HFFc6 (cell line): ENCODE measurements at regions not wholly inside any gene's neighbourhood (a gene's known extent, or its start where the extent isn't known, plus 50 kb on each side); places are given as distances from the start of the nearest gene placed in this dataset.

Experiments
- DNase-seq: peaks from one replicate; pipeline ENCODE4 v3.0.0-alpha.2; 2018
- H3K27ac Mint-ChIP-seq: 2 replicates; pipeline ENCODE4 v1.8.0; 2020; ENCODE audit warnings: mild to moderate bottlenecking, mixed read lengths
- H3K27me3 Mint-ChIP-seq: 2 replicates; pipeline ENCODE4 v1.8.0; 2021; ENCODE audit warnings: mild to moderate bottlenecking, moderate library complexity, mixed read lengths; ENCODE audit not compliant: insufficient read depth
- H3K36me3 Mint-ChIP-seq: 2 replicates; pipeline ENCODE4 v1.8.0; 2021; ENCODE audit warnings: low read depth, mixed read lengths
- H3K4me1 Mint-ChIP-seq: 2 replicates; pipeline ENCODE4 v1.8.0; 2020; ENCODE audit warnings: low read depth, mixed read lengths
- H3K4me3 Mint-ChIP-seq: 2 replicates; pipeline ENCODE4 v1.8.0; 2020; ENCODE audit warnings: mild to moderate bottlenecking, moderate library complexity, mixed read lengths
- H3K9me3 Mint-ChIP-seq: 2 replicates; pipeline ENCODE4 v1.8.0; 2020; ENCODE audit warnings: mild to moderate bottlenecking, mixed read lengths
- TF ChIP-seq, protein P1 (sequence below): fragments of 200-600 bp; sonication (generic); IDR thresholded peaks from 2 replicates; pipeline ENCODE4 v1.5.0; 2021; ENCODE audit warnings: antibody characterized with exemption, mild to moderate bottlenecking

DNA sequence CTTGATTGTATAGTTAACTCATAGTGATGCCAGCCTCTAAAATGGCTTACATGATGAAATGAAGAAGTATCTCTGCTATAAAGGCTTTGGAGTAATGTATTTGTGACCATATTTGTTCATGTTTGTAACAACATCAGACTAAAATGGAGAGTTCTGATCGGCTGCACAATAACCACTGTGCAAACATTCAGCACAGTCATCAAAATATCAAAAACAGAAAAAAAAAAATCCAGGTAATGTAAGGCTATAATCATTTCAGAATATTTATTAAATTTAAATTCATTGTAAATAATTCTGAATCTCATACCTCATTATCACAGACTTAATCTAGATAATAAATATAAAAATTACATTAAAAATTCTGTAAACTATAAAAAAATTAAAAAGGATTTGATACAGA, 1161.8 kb downstream of the MRPL39 start:
- TF ChIP-seq, protein P1, sequence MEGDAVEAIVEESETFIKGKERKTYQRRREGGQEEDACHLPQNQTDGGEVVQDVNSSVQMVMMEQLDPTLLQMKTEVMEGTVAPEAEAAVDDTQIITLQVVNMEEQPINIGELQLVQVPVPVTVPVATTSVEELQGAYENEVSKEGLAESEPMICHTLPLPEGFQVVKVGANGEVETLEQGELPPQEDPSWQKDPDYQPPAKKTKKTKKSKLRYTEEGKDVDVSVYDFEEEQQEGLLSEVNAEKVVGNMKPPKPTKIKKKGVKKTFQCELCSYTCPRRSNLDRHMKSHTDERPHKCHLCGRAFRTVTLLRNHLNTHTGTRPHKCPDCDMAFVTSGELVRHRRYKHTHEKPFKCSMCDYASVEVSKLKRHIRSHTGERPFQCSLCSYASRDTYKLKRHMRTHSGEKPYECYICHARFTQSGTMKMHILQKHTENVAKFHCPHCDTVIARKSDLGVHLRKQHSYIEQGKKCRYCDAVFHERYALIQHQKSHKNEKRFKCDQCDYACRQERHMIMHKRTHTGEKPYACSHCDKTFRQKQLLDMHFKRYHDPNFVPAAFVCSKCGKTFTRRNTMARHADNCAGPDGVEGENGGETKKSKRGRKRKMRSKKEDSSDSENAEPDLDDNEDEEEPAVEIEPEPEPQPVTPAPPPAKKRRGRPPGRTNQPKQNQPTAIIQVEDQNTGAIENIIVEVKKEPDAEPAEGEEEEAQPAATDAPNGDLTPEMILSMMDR = no peak
- no peaks in the 10 kb centered on the region for H3K27me3 Mint-ChIP-seq
- H3K9me3 Mint-ChIP-seq = peaks cover 58% of the 10 kb centered on the region
- H3K4me3 Mint-ChIP-seq = no peak overlapping the region
- no peaks in the 10 kb centered on the region for H3K4me1 Mint-ChIP-seq
- DNase-seq = no peak
- H3K27ac Mint-ChIP-seq = no peak overlapping the region
- H3K36me3 Mint-ChIP-seq = no peaks in the 10 kb centered on the region; the same call in 1 of the 2 replicates

- TF ChIP-seq, protein P1 = no peak
- Mint-ChIP-seq H3K9me3 (peaks cover 59% of the 10 kb centered on the region), H3K36me3 (no peaks in the 10 kb centered on the region; the same call in 1 of the 2 replicates), H3K4me3 (no peak overlapping the region), H3K27ac (no peak overlapping the region), H3K27me3 (no peaks in the 10 kb centered on the region), H3K4me1 (no peaks in the 10 kb centered on the region)
- no peak for DNase-seq
These were observed 1162.5 kb downstream of the MRPL39 start for GRCh38 chr21:24444736-24445135.

DNA sequence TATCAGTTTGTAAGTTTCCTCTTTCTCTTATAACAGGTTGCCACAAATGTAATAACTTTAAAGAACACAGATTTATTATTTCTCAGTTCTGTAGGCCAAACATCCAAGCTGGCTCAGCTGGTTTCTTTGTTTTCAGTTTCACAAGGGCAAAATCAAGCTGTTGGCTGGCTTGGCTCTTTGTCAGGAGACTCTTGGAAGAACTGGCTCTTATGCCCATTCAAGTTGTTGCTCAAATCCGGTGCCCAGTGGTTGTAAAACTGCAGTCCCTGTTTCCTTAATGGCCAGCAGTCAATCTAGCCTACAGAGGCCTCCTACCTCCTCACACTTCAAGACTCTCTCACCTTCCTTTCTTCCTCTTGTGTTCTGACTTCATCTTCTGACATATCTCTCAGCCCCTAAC, 1171.0 kb downstream of the MRPL39 start:
- Mint-ChIP-seq H3K27me3 (peaks cover 3% of the 10 kb centered on the region; the same call in 1 of the 2 replicates), H3K27ac (no peak overlapping the region), H3K9me3 (peaks cover 27% of the 10 kb centered on the region), H3K4me1 (no peaks in the 10 kb centered on the region), H3K36me3 (no peaks in the 10 kb centered on the region), H3K4me3 (no peak overlapping the region)
- DNase-seq = no peak
- TF ChIP-seq, protein P1 = no peak

DNA sequence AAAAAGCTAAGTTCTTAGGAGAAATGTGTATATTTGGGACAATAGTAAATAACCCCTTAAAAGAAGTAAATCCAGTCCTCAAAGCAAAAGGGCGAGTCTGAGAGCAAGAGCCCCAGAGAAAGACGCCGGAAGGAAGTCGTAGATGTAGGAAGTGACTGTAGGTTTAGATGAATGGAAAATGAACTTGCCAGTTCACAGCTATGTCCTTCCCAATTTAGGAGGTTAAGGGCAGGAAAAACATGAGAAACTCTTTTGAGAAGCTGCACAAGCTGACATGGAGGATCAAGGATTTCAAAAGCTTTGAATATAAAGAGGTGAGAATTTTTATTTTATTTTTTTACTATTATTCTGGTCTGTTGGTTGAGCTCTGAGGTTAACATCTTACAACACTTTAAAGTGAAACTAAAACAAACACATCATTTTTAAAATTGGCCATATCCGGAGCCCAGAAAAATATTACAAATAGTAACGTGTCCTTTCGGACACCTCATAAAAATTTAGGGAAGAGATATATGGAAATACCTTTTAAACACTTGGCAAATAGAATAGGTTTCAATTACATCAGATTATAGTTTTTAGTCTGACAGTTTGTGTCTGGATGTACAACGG, 1178.6 kb downstream of the MRPL39 start:
- no peak for DNase-seq
- Mint-ChIP-seq H3K27ac (no peak overlapping the region), H3K4me3 (no peak overlapping the region)

GRCh38 chr21:24424776-24425175, 1182.5 kb downstream of the MRPL39 start:
- H3K36me3 Mint-ChIP-seq = no peaks in the 10 kb centered on the region
- no peak for DNase-seq
- TF ChIP-seq, protein P1 = no peak
- peaks cover 52% of the 10 kb centered on the region for H3K9me3 Mint-ChIP-seq
- H3K27ac Mint-ChIP-seq = no peak overlapping the region
- H3K4me1 Mint-ChIP-seq = no peaks in the 10 kb centered on the region
- no peaks in the 10 kb centered on the region for H3K27me3 Mint-ChIP-seq
- H3K4me3 Mint-ChIP-seq = no peak overlapping the region

More for the DNA sequence above, 1178.6 kb downstream of the MRPL39 start:
- Mint-ChIP-seq H3K4me1 (no peaks in the 10 kb centered on the region), H3K36me3 (no peaks in the 10 kb centered on the region), H3K9me3 (peaks cover 24% of the 10 kb centered on the region), H3K27me3 (no peaks in the 10 kb centered on the region)
- TF ChIP-seq, protein P1 = no peak
